ENCODE measurements at regions not wholly inside any gene's neighbourhood (a gene's known extent, or its start where the extent isn't known, plus 50 kb on each side); places are given as distances from the start of the nearest gene placed in this dataset.

- H3K27ac Mint-ChIP-seq: no peak overlapping the region
- peaks cover 41% of the 10 kb centered on the region for H3K4me1 Mint-ChIP-seq
- no peak for DNase-seq (ENCODE audit: low spot score in 2 of 2, unreplicated experiment in 2 of 2)
- H3K4me3 Mint-ChIP-seq: no peak overlapping the region
- no peaks in the 10 kb centered on the region for H3K9me3 Mint-ChIP-seq
- H3K36me3 Mint-ChIP-seq: no peaks in the 10 kb centered on the region
- TF ChIP-seq CTCF (IDR thresholded peaks at IDR 0.05; ENCODE audit: unreplicated experiment): no peak
- no peaks in the 10 kb centered on the region for H3K27me3 Mint-ChIP-seq (ENCODE audit: low read depth)
Observed at GRCh38 chr2:147619808-147620207, 225.0 kb upstream of the ACVR2A start.

GRCh38 chr2:147615726-147616125 lies 229.1 kb upstream of the ACVR2A start:
- Mint-ChIP-seq H3K4me1 (peaks cover 41% of the 10 kb centered on the region), H3K9me3 (no peaks in the 10 kb centered on the region), H3K4me3 (no peak overlapping the region), H3K27me3 (ENCODE audit: low read depth) (no peaks in the 10 kb centered on the region), H3K36me3 (no peaks in the 10 kb centered on the region), H3K27ac (peak overlapping the region; percentile 76)
- DNase-seq (ENCODE audit: low spot score in 2 of 2, unreplicated experiment in 2 of 2): no peak
- no peak for TF ChIP-seq CTCF (IDR thresholded peaks at IDR 0.05; ENCODE audit: unreplicated experiment)

GRCh38 chr2:147614979-147615470 lies 229.8 kb upstream of the ACVR2A start:
- Mint-ChIP-seq H3K27ac (peak overlapping the region; percentile 36), H3K9me3 (no peaks in the 10 kb centered on the region), H3K27me3 (ENCODE audit: low read depth) (no peaks in the 10 kb centered on the region), H3K36me3 (no peaks in the 10 kb centered on the region), H3K4me1 (peaks cover 45% of the 10 kb centered on the region), H3K4me3 (no peak overlapping the region)
- no peak for TF ChIP-seq CTCF (IDR thresholded peaks at IDR 0.05; ENCODE audit: unreplicated experiment)
- no peak for DNase-seq (ENCODE audit: low spot score in 2 of 2, unreplicated experiment in 2 of 2)

- no peak for TF ChIP-seq CTCF (IDR thresholded peaks at IDR 0.05; ENCODE audit: unreplicated experiment)
- Mint-ChIP-seq H3K4me1 (peaks cover 46% of the 10 kb centered on the region), H3K27ac (no peak overlapping the region), H3K27me3 (ENCODE audit: low read depth) (no peaks in the 10 kb centered on the region), H3K9me3 (no peaks in the 10 kb centered on the region), H3K4me3 (no peak overlapping the region), H3K36me3 (no peaks in the 10 kb centered on the region)
- DNase-seq (ENCODE audit: low spot score in 2 of 2, unreplicated experiment in 2 of 2): no peak
Observed at GRCh38 chr2:147614471-147614870, 230.4 kb upstream of the ACVR2A start.

- Mint-ChIP-seq H3K4me1 (peaks cover 34% of the 10 kb centered on the region), H3K9me3 (no peaks in the 10 kb centered on the region), H3K27ac (no peak overlapping the region), H3K36me3 (no peaks in the 10 kb centered on the region), H3K4me3 (no peak overlapping the region), H3K27me3 (ENCODE audit: low read depth) (no peaks in the 10 kb centered on the region)
- DNase-seq (ENCODE audit: low spot score in 2 of 2, unreplicated experiment in 2 of 2): no peak
- no peak for TF ChIP-seq CTCF (IDR thresholded peaks at IDR 0.05; ENCODE audit: unreplicated experiment)
Observed at GRCh38 chr2:147610496-147611040, 234.3 kb upstream of the ACVR2A start.

- no peaks in the 10 kb centered on the region for H3K27me3 Mint-ChIP-seq (ENCODE audit: low read depth)
- peaks cover 23% of the 10 kb centered on the region for H3K4me1 Mint-ChIP-seq
- no peaks in the 10 kb centered on the region for H3K9me3 Mint-ChIP-seq
- DNase-seq (ENCODE audit: low spot score in 2 of 2, unreplicated experiment in 2 of 2): no peak
- no peaks in the 10 kb centered on the region for H3K36me3 Mint-ChIP-seq
- H3K4me3 Mint-ChIP-seq: no peak overlapping the region
- no peak overlapping the region for H3K27ac Mint-ChIP-seq
- no peak for TF ChIP-seq CTCF (IDR thresholded peaks at IDR 0.05; ENCODE audit: unreplicated experiment)
Observed at GRCh38 chr2:147609301-147609700, 235.5 kb upstream of the ACVR2A start.

Data from mesothelial cell of epicardium (in vitro differentiated cells).